ENCODE measurements at regions not wholly inside any gene's neighbourhood (a gene's known extent, or its start where the extent isn't known, plus 50 kb on each side); places are given as distances from the start of the nearest gene placed in this dataset.

GRCh38 chr3:40771112-40771511 lies 246.4 kb downstream of the ZNF621 start:
- TF ChIP-seq CTCF (optimal IDR thresholded peaks at IDR 0.05 in 1 of 3, IDR thresholded peaks at IDR 0.05 in 1 of 3, conservative IDR thresholded peaks at IDR 0.05 in 1 of 3; ENCODE audit: extremely low read depth in 1 of 3, insufficient read depth in 2 of 3, low read length in 3 of 3), result no peak
- no peak for TF ChIP-seq EZH2 (IDR thresholded peaks at IDR 0.05; ENCODE audit: low read length)

Data from keratinocyte (primary cell).